ENCODE measurements at regions not wholly inside any gene's neighbourhood (a gene's known extent, or its start where the extent isn't known, plus 50 kb on each side); places are given as distances from the start of the nearest gene placed in this dataset.

DNA sequence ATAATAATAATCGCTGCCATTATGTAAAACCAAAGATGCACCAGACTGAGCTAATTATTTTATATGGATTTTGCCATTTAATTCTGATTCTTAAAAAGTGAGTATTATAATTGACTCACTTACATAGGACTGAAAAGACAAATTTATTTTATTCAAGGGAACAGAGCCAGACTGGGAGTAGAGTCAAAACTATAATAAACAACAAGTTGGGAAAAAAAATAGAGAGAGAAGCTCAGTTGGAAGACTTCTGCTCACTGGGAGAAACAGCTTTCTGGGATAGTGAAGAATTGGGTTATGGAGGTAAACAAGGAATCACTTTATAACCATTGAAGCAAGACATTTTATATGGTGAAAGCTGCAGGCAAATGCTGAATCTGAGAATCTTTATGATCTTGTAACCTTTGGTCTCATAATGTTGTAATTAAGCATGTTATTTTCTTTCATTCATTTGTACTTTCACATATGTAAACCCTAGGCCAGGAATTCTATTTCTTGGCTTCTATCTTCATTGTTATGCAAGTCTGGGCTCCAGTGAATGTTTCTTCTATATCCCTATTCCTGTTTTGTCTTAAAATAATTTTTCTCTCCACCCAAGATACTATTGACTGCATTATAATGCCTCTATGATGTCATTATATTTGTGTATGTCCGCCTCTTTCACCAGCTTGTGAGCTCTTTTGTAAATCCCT is 725.3 kb upstream of the CCDC179 start:
- no peaks in the 10 kb centered on the region for H3K9me3 ChIP-seq
- H3K27me3 ChIP-seq, result no peaks in the 10 kb centered on the region
- no peaks in the 10 kb centered on the region for H3K36me3 ChIP-seq
- H3K4me1 ChIP-seq, result no peaks in the 10 kb centered on the region
- TF ChIP-seq POLR2A (IDR thresholded peaks at IDR 0.05), result no peak
- TF ChIP-seq, protein P1, sequence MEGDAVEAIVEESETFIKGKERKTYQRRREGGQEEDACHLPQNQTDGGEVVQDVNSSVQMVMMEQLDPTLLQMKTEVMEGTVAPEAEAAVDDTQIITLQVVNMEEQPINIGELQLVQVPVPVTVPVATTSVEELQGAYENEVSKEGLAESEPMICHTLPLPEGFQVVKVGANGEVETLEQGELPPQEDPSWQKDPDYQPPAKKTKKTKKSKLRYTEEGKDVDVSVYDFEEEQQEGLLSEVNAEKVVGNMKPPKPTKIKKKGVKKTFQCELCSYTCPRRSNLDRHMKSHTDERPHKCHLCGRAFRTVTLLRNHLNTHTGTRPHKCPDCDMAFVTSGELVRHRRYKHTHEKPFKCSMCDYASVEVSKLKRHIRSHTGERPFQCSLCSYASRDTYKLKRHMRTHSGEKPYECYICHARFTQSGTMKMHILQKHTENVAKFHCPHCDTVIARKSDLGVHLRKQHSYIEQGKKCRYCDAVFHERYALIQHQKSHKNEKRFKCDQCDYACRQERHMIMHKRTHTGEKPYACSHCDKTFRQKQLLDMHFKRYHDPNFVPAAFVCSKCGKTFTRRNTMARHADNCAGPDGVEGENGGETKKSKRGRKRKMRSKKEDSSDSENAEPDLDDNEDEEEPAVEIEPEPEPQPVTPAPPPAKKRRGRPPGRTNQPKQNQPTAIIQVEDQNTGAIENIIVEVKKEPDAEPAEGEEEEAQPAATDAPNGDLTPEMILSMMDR (IDR thresholded peaks at IDR 0.05), result no peak
- DNase-seq, result no peak
- no peak overlapping the region for H3K27ac ChIP-seq
- H3K4me3 ChIP-seq, result no peak overlapping the region

DNA sequence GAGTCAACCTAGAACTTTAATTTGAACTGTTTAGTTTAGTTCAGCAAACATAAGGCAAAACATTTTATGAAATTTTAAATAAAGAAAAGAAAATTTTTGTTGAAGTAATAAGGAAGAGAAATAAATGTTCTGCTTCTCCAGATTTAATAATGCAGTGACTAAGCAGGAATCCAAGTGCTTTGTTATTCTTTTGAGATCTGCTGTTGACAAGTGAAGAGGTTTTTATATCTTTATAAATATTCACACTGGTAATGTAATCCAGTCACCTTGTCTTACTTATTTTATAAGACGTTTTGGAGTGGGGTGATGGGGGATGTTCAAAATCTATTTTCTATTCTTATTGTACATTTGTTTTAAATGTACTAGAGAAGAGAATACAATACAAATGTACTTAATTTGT is 725.9 kb upstream of the CCDC179 start:
- no peaks in the 10 kb centered on the region for H3K27me3 ChIP-seq
- H3K36me3 ChIP-seq, result no peaks in the 10 kb centered on the region
- no peaks in the 10 kb centered on the region for H3K4me1 ChIP-seq
- no peak overlapping the region for H3K27ac ChIP-seq
- H3K4me3 ChIP-seq, result no peak overlapping the region
- TF ChIP-seq, protein P1 (IDR thresholded peaks at IDR 0.05), result no peak
- no peak for TF ChIP-seq POLR2A (IDR thresholded peaks at IDR 0.05)
- no peak for DNase-seq
- no peaks in the 10 kb centered on the region for H3K9me3 ChIP-seq

- Histone ChIP-seq H3K27ac (no peak overlapping the region), H3K9me3 (no peaks in the 10 kb centered on the region), H3K27me3 (no peaks in the 10 kb centered on the region), H3K4me3 (no peak overlapping the region), H3K36me3 (no peaks in the 10 kb centered on the region), H3K4me1 (no peaks in the 10 kb centered on the region)
- DNase-seq, result no peak
- TF ChIP-seq, protein P1 (IDR thresholded peaks at IDR 0.05), result no peak
- TF ChIP-seq POLR2A (IDR thresholded peaks at IDR 0.05), result no peak
Measured at GRCh38 chr11:23590596-23591308, 730.5 kb upstream of the CCDC179 start.

GRCh38 chr11:23594755-23595154 is 734.5 kb upstream of the CCDC179 start:
- TF ChIP-seq, protein P1 (IDR thresholded peaks at IDR 0.05), result no peak
- no peak for TF ChIP-seq POLR2A (IDR thresholded peaks at IDR 0.05)
- Histone ChIP-seq H3K9me3 (no peaks in the 10 kb centered on the region), H3K4me3 (no peak overlapping the region), H3K36me3 (no peaks in the 10 kb centered on the region), H3K27me3 (no peaks in the 10 kb centered on the region), H3K27ac (no peak overlapping the region), H3K4me1 (no peaks in the 10 kb centered on the region)
- DNase-seq, result no peak

- Histone ChIP-seq H3K27ac (no peak overlapping the region), H3K9me3 (no peaks in the 10 kb centered on the region), H3K27me3 (no peaks in the 10 kb centered on the region), H3K4me1 (no peaks in the 10 kb centered on the region), H3K36me3 (no peaks in the 10 kb centered on the region), H3K4me3 (no peak overlapping the region)
- TF ChIP-seq, protein P1 (IDR thresholded peaks at IDR 0.05), result no peak
- no peak for TF ChIP-seq POLR2A (IDR thresholded peaks at IDR 0.05)
- DNase-seq, result no peak
Measured at GRCh38 chr11:23604966-23605365, 744.7 kb upstream of the CCDC179 start.
